AG20443 (cell line): ENCODE measurements at regions not wholly inside any gene's neighbourhood (a gene's known extent, or its start where the extent isn't known, plus 50 kb on each side); places are given as distances from the start of the nearest gene placed in this dataset.
A peak's percentile ranks its signal among the peaks of the same experiment; 100 is the strongest.
"Not testable (repeated sequence)": the region's sequence is repeated elsewhere in the genome, so short reads cannot be mapped to it uniquely, and the experiment has no call there.

Experiments used
- DNase-seq: peaks from one replicate; pipeline ENCODE4 v3.0.0; 2012; ENCODE audit warnings: low spot score, mixed read lengths

- DNase-seq, result no peak
These were observed 63.8 kb upstream of the WNT7B start for GRCh38 chr22:46040471-46041465.

- DNase-seq, result no peak
These were observed 64.7 kb upstream of the WNT7B start for GRCh38 chr22:46041642-46042041.

GRCh38 chr22:46042786-46043185 is 65.8 kb upstream of the WNT7B start:
- peak; percentile 20 for DNase-seq

- no peak for DNase-seq
These were observed 66.4 kb upstream of the WNT7B start for GRCh38 chr22:46043339-46043738.

- DNase-seq, result peak; percentile 38
These were observed 67.1 kb upstream of the WNT7B start for GRCh38 chr22:46043816-46044620.

GRCh38 chr22:46044621-46045458 is 67.9 kb upstream of the WNT7B start:
- peak; percentile 28 for DNase-seq

- no peak for DNase-seq
These were observed 68.7 kb upstream of the WNT7B start for GRCh38 chr22:46045459-46046298.

GRCh38 chr22:46046299-46046685 is 69.3 kb upstream of the WNT7B start:
- DNase-seq, result no peak

- DNase-seq, result no peak
These were observed 70.3 kb upstream of the WNT7B start for GRCh38 chr22:46047226-46047625.

GRCh38 chr22:46047841-46048595 is 71.1 kb upstream of the WNT7B start:
- peak; percentile 70 for DNase-seq

- not testable (repeated sequence) for DNase-seq
These were observed 71.7 kb upstream of the WNT7B start for GRCh38 chr22:46048661-46049060.

GRCh38 chr22:46049726-46050450 is 72.9 kb upstream of the WNT7B start:
- no peak for DNase-seq

- no peak for DNase-seq
These were observed 73.5 kb upstream of the WNT7B start for GRCh38 chr22:46050451-46050845.

GRCh38 chr22:46050916-46051614 is 74.1 kb upstream of the WNT7B start:
- no peak for DNase-seq

- no peak for DNase-seq
These were observed 74.7 kb upstream of the WNT7B start for GRCh38 chr22:46051646-46052045.

GRCh38 chr22:46052331-46052771 is 75.4 kb upstream of the WNT7B start:
- no peak for DNase-seq

- DNase-seq, result no peak
These were observed 76.0 kb upstream of the WNT7B start for GRCh38 chr22:46052801-46053562.

GRCh38 chr22:46053563-46054090 is 76.7 kb upstream of the WNT7B start:
- DNase-seq, result peak; percentile 80
